ENCODE measurements at regions not wholly inside any gene's neighbourhood (a gene's known extent, or its start where the extent isn't known, plus 50 kb on each side); places are given as distances from the start of the nearest gene placed in this dataset.

DNA sequence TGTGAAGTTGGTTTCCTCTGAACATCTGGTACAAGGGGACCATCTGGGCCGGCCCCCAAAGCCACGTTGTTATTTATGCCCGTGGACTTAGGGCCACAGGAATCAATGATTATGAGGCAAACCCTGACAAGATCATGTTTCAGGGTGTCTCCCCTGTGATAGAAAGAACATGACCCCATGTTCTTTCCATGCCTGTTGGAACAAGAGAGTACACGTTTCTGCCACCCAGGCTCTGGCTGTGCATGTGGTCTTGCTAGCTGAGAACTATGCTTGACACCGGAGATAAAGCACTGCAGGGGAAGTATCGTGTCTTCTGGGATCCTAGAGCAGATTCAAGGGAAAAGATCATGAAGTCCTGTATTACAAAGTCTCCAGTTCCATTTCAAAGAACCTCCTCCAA, 64.2 kb downstream of the TMEM17 start:
- H3K27ac ChIP-seq = no peak overlapping the region
- WGBS, 4 donors = 81 to 85% (median 82%) methylated on average over 6 of the region's 6 CpGs
- no peaks in the 10 kb centered on the region for H3K4me1 ChIP-seq
- H3K36me3 ChIP-seq = no peaks in the 10 kb centered on the region
- H3K4me3 ChIP-seq = no peak overlapping the region
- no peak for DNase-seq
- TF ChIP-seq POLR2A (IDR thresholded peaks at IDR 0.05) = no peak
- TF ChIP-seq, protein P1, sequence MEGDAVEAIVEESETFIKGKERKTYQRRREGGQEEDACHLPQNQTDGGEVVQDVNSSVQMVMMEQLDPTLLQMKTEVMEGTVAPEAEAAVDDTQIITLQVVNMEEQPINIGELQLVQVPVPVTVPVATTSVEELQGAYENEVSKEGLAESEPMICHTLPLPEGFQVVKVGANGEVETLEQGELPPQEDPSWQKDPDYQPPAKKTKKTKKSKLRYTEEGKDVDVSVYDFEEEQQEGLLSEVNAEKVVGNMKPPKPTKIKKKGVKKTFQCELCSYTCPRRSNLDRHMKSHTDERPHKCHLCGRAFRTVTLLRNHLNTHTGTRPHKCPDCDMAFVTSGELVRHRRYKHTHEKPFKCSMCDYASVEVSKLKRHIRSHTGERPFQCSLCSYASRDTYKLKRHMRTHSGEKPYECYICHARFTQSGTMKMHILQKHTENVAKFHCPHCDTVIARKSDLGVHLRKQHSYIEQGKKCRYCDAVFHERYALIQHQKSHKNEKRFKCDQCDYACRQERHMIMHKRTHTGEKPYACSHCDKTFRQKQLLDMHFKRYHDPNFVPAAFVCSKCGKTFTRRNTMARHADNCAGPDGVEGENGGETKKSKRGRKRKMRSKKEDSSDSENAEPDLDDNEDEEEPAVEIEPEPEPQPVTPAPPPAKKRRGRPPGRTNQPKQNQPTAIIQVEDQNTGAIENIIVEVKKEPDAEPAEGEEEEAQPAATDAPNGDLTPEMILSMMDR (IDR thresholded peaks at IDR 0.05) = no peak
- ATAC-seq = no peak
- no peaks in the 10 kb centered on the region for H3K9me3 ChIP-seq
- intact Hi-C loops (cut with DNase I) = no loop called here
- no peaks in the 10 kb centered on the region for H3K27me3 ChIP-seq

- no peaks in the 10 kb centered on the region for H3K9me3 ChIP-seq
- no peaks in the 10 kb centered on the region for H3K36me3 ChIP-seq
- no peaks in the 10 kb centered on the region for H3K4me1 ChIP-seq
- TF ChIP-seq, protein P1 (IDR thresholded peaks at IDR 0.05) = no peak
- no peak for TF ChIP-seq POLR2A (IDR thresholded peaks at IDR 0.05)
- no peak for DNase-seq
- H3K27ac ChIP-seq = no peak overlapping the region
- intact Hi-C loops (cut with DNase I) = no loop called here
- ATAC-seq = no peak
- WGBS, 4 donors = 81 to 91% (median 87%) methylated on average over 5 of the region's 5 CpGs
- no peak overlapping the region for H3K4me3 ChIP-seq
- H3K27me3 ChIP-seq = no peaks in the 10 kb centered on the region
These were observed 64.6 kb downstream of the TMEM17 start for GRCh38 chr2:62441421-62441820.

DNA sequence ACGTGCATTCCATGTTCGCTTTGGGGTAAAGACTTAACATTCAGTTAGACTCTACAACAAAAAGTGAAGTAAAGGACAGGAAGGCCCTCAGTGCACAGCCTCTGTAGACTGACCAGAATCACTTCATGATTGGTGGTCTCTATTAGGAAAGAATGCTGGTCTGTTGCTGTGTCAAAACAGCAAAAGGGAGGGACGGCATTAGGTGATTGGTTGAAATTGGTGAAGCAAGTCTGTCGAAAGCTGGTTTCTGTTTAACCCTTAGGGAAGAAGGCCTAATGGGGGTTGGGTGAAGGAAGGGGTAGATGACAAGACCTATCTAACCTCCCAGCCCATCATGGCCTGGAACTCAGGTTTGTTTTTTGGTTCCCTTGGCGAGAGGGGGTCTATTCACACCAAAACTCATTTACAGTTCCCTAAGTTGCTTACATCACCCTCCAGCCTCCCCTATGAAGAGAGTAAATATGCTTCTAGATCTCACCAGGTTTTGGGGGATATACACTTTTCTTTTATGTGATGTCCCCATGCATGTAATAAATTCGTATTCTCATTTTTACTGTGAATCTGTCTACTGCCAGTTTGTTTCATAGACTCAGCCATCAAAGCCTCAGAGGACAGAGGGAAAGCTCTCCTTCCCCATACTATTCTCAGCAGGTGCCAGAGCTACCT, 65.6 kb downstream of the TMEM17 start:
- Histone ChIP-seq H3K27ac (no peak overlapping the region), H3K27me3 (no peaks in the 10 kb centered on the region), H3K4me3 (no peak overlapping the region), H3K36me3 (no peaks in the 10 kb centered on the region), H3K9me3 (no peaks in the 10 kb centered on the region), H3K4me1 (no peaks in the 10 kb centered on the region)
- intact Hi-C loops (cut with DNase I) = no loop called here
- 89 to 94% (median 92%) methylated on average over 6 of the region's 6 CpGs for WGBS, 4 donors
- ATAC-seq (no peak), DNase-seq (no peak)
- TF ChIP-seq POLR2A (IDR thresholded peaks at IDR 0.05) = no peak
- TF ChIP-seq, protein P1 (IDR thresholded peaks at IDR 0.05) = no peak

DNA sequence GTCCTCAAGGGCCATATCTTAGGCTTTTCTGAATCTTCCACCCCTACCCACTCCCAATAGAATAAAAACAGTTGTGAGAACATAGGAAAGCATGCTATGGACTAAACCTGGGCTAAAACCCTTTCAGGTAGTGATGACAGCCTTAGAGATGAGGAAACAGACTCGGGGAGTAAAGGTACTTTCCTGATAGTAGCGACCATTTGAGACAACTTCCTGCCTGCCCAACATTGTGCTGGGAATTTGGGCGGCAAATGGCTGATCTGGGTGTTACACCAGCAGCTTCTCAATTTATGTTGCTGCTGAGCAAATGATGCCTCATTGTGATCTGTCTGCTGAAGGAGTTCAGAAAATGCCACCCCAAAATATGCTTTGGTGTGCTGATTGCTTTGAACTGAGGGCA, 66.6 kb downstream of the TMEM17 start:
- no peak for TF ChIP-seq POLR2A (IDR thresholded peaks at IDR 0.05)
- TF ChIP-seq, protein P1 (IDR thresholded peaks at IDR 0.05) = no peak
- DNase-seq (no peak), ATAC-seq (no peak)
- no peak overlapping the region for H3K27ac ChIP-seq
- no peaks in the 10 kb centered on the region for H3K4me1 ChIP-seq
- WGBS, 4 donors = 67 to 86% (median 72%) methylated on average over 3 of the region's 3 CpGs
- H3K4me3 ChIP-seq = no peak overlapping the region
- intact Hi-C loops (cut with DNase I) = no loop called here
- no peaks in the 10 kb centered on the region for H3K27me3 ChIP-seq
- H3K36me3 ChIP-seq = no peaks in the 10 kb centered on the region
- no peaks in the 10 kb centered on the region for H3K9me3 ChIP-seq
